ENCODE measurements at regions not wholly inside any gene's neighbourhood (a gene's known extent, or its start where the extent isn't known, plus 50 kb on each side); places are given as distances from the start of the nearest gene placed in this dataset.

DNA sequence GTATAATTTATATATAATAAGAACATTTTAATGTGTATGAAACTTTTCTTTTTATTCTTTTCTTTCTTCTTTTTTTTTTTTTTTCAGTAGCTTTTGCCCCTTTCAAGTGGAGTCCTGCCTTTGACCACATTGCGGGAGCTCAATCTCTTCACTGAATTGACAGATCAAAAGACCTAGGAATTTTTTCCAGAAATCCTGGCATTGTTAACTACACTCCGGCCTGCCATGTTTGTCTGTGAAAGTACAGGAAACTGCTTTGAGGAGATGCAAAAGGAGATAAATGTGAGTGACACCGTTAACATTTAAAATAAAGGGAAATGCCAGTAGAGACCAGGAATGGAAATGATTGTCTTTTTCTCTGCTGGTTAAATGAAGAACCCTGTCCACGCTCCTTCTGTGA lies 159.3 kb upstream of the VCX3A start:
- DNase-seq (ENCODE audit: low read depth) = no peak

DNA sequence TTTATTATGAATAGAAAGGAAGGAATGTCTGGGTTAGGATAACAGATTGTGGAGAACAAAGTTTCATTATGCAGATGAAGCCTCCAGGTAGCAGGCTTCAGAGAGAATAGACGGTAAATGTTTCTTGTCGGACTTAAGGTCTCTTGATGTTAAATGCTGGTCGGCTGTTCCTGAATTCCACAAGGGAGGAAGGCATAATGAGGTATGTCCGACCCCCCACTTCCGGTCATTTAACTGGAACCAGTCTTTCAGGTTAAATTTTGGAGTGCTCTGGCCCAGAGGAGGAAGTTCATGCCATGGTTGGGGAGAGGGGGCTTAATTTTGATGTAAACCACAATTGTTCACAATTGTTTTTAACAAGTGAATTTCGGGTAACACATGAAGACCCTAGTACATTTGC lies 158.1 kb upstream of the VCX3A start:
- no peak for DNase-seq (ENCODE audit: low read depth)

DNA sequence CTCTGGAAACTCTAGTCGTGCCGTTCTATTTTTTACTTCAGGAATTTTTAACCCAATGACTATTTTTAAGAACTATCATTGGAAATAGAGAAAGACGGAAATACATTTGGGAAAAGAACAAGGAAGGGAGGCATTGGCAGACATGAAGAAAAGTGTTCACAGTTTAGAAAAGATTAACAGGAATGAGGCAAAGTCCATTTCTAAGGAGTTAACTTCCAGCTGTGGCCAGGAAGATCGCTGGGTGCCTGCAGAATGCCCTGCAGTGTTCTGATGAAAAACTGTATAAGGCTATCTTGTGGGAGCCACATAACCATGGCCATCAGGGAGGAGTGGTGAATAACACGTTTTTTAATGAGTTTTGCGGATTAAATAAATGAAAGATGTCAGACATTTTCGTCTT lies 150.6 kb upstream of the VCX3A start:
- DNase-seq (ENCODE audit: low read depth) = no peak

DNA sequence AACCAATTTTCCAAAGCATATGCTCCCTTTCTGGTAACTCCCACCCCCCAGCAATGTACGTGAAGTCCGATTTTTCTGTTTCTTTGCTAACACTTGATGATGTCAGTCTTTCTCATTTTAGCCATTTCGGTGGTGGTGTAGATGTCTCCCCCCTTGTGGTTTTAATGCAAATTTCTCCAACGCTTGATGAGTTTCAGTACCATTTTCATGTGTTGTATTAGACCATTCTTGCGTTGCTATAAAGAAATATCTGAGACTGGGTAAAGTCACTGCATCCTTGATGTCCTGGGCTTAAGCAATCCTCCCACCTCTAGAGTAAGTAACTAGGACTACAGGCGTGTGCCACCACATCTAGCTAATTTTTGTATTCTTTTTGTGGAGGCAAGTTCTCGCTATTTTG lies 148.4 kb upstream of the VCX3A start:
- no peak for DNase-seq (ENCODE audit: low read depth)

DNA sequence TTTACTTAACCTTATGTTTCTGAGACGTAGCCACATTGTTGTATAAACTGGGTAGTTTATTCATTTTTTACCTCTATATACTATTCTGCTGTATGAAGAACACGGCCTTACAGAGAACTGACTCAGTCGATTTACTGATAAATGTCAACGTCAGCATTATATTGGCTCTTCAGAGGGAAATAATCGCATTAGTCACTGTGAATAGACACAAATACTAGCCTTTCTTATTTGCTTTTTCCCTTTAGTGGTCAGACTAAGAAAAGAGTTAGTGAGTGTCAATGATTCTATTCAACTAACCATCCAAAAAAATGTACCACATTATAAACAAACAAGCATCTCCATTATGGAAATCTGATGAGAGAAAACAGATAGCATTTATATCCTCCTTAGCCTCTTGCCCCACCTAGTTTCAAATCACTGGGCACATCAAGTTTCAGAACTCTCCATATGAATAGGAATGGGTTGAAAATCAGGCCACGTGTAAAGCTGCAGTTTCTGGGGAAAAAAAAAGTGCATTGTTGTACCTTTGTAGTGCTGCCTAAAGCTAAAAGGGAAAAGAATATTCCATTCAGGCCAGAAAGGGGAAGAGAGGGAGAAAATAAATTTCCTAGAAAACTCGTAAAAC lies 146.7 kb upstream of the VCX3A start:
- DNase-seq (ENCODE audit: low read depth) = no peak

DNA sequence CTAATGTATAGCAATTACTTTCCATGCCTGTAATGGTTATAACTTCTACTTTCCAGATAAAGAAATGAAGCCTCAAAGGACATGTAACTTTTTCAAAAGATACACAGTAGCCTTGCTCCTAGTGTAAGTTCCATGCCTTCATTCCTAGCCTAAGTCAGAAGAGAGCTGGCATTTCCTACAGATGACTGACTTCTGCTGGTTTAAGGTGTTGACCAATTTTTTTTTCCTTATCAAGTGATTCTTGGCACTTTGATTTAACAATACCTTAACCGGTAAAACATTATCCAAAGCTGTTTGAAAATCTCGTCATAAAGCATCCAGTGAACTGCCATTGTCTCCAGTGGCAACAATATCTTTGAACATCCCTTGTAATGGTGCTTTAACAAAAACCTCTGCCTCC lies 145.1 kb upstream of the VCX3A start:
- DNase-seq (ENCODE audit: low read depth) = no peak

DNA sequence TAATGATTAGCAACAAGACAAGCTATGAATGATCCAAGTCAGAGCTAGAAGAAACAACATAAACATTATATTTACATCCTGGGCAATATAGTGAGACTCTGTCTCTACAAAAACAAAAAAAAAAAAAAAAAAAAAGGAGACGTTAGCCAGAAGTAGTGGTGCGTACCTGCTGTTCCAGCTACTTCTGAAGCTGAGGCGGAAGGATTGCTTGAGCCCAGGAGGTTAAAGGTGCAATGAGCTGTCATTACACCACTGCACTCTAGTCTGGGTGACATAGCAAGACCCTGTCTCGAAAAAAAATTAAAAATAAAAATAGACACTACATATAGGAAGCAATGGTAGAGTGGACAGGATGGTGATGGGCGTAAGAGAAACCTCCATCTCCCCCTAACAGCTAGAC lies 144.6 kb upstream of the VCX3A start:
- DNase-seq (ENCODE audit: low read depth) = no peak

DNA sequence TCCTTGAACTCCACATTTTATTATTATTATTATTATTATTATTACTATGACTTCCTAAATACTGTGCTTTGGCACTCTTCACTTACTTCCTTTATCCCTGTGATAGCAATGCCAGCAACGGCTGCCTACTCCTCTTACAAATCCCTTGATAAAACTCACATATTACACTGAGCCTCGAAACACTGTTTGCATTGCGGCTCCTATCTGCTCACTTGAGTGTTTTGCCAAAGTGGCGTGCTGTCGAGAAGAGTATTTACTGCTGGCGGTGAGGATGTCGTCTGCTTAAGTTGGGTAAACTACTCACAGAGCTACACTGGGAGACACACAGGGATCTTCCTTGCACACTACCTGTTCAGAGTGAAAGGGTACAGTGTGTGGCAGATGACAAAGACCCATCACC lies 143.4 kb upstream of the VCX3A start:
- no peak for DNase-seq (ENCODE audit: low read depth)

DNA sequence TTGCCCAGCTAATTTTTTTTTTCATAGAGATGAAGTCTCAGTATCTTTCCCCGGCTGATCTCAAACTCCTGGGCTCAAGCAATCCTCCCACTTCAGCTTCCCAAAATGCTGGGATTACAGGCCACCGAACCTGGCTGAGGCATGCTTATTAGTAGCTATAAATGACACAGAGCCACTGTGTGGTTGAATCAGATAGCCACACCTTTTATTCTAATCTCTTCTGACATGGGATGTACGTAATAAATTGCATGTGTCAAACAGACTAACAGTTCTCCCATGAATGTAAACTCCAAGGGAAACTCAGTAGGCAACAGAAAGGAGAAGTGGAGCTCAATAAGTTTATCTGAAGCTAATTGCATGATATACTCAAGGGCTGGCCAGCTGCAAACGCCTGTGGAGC lies 139.8 kb upstream of the VCX3A start:
- no peak for DNase-seq (ENCODE audit: low read depth)

DNA sequence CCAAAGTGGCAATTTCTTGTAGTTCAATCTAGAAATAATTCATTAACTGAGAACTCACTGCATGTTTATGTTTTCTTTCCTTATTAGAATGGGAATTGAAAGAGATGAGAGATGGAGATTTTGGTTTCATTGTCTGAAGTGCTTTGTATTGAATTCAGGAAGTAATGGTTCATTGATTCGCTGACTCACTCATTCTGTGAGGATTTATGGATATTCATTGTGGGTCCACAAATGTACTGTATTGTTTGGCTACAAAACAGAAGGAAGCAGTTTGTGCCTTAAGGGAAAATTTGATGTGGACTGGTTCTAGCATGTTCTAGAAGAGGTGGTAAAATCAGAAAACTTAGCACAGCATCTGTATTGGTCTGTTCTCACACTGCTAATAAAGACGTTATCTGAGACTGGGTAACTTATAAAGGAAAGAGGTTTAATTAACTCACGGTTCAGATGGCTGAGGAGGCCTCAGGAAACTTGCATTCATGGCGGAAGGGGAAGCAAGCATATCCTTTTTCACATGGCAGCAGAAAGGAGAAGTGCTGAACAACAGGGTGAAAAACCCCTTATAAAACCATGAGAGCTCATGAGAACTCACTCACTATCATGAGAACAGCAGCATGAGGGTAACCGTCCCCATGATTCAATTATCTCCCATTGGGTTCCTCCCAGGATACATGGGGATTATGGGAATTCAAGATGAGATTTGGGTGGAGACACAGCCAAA lies 132.3 kb upstream of the VCX3A start:
- DNase-seq (ENCODE audit: low read depth) = no peak

DNA sequence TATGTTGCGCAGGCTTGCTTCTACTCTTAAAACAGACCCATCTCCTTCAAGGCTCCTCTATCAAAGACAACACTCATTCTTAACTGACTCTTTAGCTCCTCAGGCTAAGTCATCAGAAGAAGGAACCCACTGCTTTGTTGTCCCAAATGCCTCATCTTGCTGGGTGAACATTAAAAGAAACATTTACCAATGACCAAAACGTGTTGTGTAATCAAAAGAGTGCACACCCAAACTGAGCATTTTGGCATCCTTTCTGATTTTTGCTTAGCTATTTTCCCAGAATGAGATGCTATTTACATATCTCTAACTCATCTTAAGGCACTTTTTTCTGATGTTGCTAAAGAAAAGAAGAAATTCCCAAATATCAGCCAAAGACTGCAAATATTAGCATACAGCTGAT lies 131.7 kb upstream of the VCX3A start:
- no peak for DNase-seq (ENCODE audit: low read depth)

DNA sequence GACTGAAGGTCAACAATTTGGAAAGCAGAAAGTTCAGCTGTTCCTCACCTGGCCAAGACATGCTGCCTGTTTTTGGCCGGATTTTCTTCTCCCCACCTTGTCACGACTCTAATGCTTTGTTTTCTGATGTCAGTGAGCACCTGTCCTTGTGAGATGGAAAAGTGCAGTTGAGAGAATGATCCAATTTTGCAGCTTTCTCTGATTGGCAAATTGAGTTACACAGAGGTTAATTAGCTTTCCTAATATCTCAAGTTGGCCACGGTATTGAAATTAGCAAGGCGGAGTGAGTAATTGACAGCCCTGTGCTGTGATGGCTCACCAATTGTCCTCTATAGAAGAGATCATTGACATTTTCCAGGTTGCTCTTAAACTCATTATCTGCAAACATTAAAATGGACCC lies 126.8 kb upstream of the VCX3A start:
- no peak for DNase-seq (ENCODE audit: low read depth)

DNA sequence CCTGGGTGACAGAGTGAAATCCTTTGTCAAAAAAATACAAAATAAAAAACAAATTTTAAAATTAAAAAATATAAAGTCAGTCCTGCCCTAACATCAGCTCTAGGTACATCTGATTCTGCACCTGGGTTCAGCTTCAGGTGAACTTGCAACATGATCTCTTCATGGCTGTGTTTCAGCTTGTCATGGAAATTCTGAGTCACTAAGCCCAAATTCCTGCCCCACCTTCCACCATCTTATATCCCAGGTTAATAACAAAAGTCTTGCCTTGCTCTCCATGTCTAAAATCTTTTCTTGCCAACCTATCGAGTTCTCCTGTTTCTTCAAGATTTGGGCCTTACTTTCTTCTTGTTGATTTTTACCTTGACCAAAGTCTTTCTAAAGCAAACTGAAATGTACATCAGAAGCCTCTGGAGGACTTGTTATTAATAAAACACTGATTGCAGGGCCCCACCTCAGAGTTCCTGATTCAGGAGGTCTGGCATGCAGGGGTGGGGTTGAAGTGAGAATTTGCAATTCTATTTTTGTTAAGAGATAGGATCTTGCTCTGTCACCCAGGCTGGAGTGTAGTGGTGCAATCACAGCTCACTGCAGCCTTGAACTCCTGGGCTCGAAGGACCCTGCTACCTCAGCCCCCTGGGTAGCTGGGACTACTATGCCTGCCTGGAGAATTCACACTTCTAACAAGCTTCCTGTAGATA lies 125.8 kb upstream of the VCX3A start:
- DNase-seq (ENCODE audit: low read depth) = no peak

DNA sequence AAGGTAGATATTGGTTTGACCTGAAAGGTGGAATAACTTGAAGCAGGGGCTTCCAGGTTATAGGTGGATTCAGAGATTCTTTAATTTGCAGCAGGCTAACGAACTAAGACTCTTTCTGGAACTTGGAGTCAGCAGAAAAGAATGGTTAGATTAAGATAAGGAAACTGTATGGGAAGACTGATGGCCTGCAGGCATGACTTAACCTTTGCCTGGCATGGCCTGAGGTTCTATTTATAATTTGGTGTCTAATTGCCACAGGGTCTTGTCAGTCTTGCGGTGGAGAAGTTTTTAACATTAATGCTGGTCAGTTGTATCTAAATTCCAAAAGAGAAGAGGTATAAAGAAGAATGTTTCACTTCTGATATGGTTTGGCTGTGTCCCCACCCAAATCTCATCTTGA lies 110.3 kb upstream of the VCX3A start:
- no peak for DNase-seq (ENCODE audit: low read depth)

DNA sequence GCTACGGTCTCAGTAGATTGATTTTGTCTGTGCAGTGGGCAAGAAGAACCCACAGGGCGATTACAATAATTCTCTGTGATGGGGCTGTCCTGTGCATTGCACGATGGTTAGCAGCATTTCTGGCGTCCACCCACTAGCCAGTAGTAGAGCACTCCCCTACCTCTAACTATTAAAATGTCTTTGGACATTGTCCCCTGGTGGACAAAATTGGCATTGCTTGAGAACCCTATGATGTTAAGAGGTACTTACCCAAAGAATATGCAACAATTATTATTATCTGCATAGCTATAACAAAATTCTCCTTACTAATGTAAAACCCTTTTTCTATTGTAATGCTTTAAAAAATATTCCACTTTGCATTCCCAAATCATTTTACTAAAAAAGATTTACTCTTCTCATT lies 109.5 kb upstream of the VCX3A start:
- DNase-seq (ENCODE audit: low read depth) = no peak

DNA sequence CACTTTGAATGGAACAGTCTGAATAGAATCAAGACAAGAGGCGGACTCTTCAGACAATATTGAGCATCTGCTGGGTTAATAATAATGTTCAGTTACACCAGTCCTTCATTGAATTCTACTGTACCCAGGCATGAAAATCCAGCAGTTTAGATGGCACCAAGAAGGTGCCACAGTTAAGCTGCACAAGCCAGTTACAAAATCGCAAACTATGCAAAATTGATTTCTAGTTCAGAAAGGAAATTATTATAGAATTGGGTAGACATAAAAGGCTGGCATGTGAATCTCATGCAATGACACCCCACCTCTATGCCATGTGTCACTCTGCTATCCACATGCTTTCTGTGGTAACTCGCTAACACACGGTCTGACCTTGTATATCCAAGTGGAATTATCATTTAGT lies 105.8 kb upstream of the VCX3A start:
- DNase-seq (ENCODE audit: low read depth) = no peak

DNA sequence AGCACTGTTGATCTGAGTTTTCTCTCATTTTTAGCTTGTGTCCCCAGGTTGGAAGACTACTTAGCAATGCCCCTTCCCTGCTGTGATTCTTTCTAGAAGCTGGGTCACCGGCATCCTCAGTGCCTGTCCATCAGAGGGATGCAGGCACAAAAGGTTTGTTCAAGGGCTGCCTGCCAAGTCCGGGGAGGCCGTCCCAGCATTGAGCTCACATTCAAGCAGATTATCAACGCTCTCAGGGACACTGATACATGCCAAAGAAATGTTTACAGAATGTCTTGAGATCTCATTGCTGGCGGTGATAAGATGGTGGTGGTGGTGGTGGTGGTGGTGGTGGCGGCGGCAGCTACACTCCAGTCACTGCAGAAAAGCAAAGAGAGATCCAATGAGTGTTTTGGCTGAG lies 79.6 kb upstream of the VCX3A start:
- DNase-seq (ENCODE audit: low read depth) = no peak

DNA sequence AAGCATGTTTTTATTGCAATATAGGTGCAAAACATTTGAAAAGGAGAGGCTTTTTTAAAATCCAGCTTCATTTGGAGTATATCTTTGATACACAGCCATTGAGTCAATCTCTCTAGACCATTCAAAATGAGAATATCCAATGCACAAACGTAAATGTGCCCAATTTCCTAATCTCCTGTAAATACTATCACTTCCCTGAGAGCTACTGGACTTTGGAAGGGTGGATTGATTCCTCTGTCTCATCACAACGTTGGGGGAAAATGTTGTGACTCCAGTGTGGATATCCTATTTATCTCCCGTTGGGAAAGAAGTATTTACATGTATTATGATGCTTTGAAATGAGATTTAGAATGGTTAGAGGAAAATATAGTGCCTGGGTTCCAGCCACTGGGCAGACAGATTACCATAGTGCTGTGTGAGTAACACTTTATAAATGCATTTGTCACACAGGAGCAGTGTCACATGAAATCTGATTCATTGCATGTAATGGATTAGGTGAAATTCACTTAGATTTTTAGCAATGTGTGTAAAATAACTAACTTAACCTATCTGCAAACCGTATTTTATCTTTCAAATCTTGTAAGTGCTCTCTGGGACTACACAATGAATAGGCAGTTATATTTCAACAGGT lies 64.4 kb upstream of the VCX3A start:
- no peak for DNase-seq (ENCODE audit: low read depth)

All from HS-27A (cell line).